NCI-H146 (cell line): ENCODE measurements at regions not wholly inside any gene's neighbourhood (a gene's known extent, or its start where the extent isn't known, plus 50 kb on each side); places are given as distances from the start of the nearest gene placed in this dataset.

ENCODE experiments used
- DNase-seq: peaks from one replicate; lab custom pipeline; 2025; lab: John Stamatoyannopoulos, UW

GRCh38 chr22:22802339-22802970 lies 85.2 kb upstream of the IGLL5 start:
- DNase-seq = peak; percentile 11

- DNase-seq = no peak
Measured at GRCh38 chr22:22803285-22803853, 84.2 kb upstream of the IGLL5 start.

- peak; percentile 73 for DNase-seq
Measured at GRCh38 chr22:22810018-22810427, 77.6 kb upstream of the IGLL5 start.

GRCh38 chr22:22810471-22810870 lies 77.1 kb upstream of the IGLL5 start:
- DNase-seq = no peak

- DNase-seq = no peak
Measured at GRCh38 chr22:22811016-22812009, 76.3 kb upstream of the IGLL5 start.

GRCh38 chr22:22812031-22812905 lies 75.3 kb upstream of the IGLL5 start:
- DNase-seq = no peak

- no peak for DNase-seq
Measured at GRCh38 chr22:22813126-22814075, 74.2 kb upstream of the IGLL5 start.

GRCh38 chr22:22814666-22815396 lies 72.8 kb upstream of the IGLL5 start:
- DNase-seq = no peak

- no peak for DNase-seq
Measured at GRCh38 chr22:22815397-22816170, 72.0 kb upstream of the IGLL5 start.

- DNase-seq = no peak
Measured at GRCh38 chr22:22816171-22816514, 71.5 kb upstream of the IGLL5 start.

GRCh38 chr22:22816766-22817410 lies 70.7 kb upstream of the IGLL5 start:
- no peak for DNase-seq

GRCh38 chr22:22817468-22818201 lies 70.0 kb upstream of the IGLL5 start:
- DNase-seq = no peak

GRCh38 chr22:22818202-22818538 lies 69.4 kb upstream of the IGLL5 start:
- DNase-seq = no peak

- DNase-seq = no peak
Measured at GRCh38 chr22:22818861-22819855, 68.5 kb upstream of the IGLL5 start.

- no peak for DNase-seq
Measured at GRCh38 chr22:22820076-22820475, 67.5 kb upstream of the IGLL5 start.

- DNase-seq = no peak
Measured at GRCh38 chr22:22820626-22821025, 67.0 kb upstream of the IGLL5 start.

GRCh38 chr22:22821340-22821739 lies 66.3 kb upstream of the IGLL5 start:
- DNase-seq = no peak
